Adrenal gland (tissue), 5 donors: ENCODE measurements at regions not wholly inside any gene's neighbourhood (a gene's known extent, or its start where the extent isn't known, plus 50 kb on each side); places are given as distances from the start of the nearest gene placed in this dataset.

ENCODE experiments used
- POLR2A ChIP-seq, 2 donors: fragments of 450-650 bp; IDR thresholded peaks; one replicate each; pipeline ENCODE4 v1.6.1; 2017; ENCODE audit warnings: antibody characterized with exemption in 2 of 2, mild to moderate bottlenecking in 2 of 2, moderate library complexity in 1 of 2
- TF ChIP-seq, protein P1 (sequence below), 6 experiments: fragments of 450-650 bp in 4 of 6; fragments of 200-600 bp in 2 of 6; sonication (generic) in 1 of 6; IDR thresholded peaks; 1 replicate in 5 of 6; 2 replicates in 1 of 6; pipeline versions ENCODE4 v1.5.1 to v1.8.0; 2016 to 2021; ENCODE audit warnings: antibody characterized with exemption in 6 of 6, mild to moderate bottlenecking in 2 of 6, moderate library complexity in 1 of 6
- donor health status: DM: no; HTN: no; CAD: no.

DNA sequence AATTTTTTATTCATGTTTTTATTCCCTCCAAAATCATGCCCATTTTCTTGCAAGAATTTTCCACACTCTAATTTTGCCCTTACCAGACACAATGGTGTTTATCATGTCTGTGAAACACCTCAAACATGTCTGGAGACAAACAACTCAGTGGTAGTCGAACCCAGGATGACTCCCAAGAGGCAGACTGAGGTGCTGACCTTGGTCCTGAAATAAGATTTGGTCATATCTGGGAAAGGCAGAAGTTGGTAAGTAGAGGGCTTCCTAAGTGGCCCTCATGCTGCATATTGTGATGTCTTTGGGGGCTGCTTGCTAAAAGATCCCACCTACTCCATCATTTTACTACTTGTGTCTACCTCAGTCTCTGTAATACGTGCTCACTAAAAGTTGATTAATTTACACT is 369.4 kb upstream of the ISX start:
- TF ChIP-seq, protein P1, sequence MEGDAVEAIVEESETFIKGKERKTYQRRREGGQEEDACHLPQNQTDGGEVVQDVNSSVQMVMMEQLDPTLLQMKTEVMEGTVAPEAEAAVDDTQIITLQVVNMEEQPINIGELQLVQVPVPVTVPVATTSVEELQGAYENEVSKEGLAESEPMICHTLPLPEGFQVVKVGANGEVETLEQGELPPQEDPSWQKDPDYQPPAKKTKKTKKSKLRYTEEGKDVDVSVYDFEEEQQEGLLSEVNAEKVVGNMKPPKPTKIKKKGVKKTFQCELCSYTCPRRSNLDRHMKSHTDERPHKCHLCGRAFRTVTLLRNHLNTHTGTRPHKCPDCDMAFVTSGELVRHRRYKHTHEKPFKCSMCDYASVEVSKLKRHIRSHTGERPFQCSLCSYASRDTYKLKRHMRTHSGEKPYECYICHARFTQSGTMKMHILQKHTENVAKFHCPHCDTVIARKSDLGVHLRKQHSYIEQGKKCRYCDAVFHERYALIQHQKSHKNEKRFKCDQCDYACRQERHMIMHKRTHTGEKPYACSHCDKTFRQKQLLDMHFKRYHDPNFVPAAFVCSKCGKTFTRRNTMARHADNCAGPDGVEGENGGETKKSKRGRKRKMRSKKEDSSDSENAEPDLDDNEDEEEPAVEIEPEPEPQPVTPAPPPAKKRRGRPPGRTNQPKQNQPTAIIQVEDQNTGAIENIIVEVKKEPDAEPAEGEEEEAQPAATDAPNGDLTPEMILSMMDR (IDR thresholded peaks at IDR 0.05) = no peak
- no peak for TF ChIP-seq POLR2A (IDR thresholded peaks at IDR 0.05)
